Chondrocyte (in vitro differentiated cells): ENCODE measurements at regions not wholly inside any gene's neighbourhood (a gene's known extent, or its start where the extent isn't known, plus 50 kb on each side); places are given as distances from the start of the nearest gene placed in this dataset.

Source experiments
- DNase-seq: peaks from one replicate; pipeline ENCODE4 v3.0.0; 2021; ENCODE audit warnings: mixed read lengths, low spot score
- H3K27ac Mint-ChIP-seq: one replicate; pipeline ENCODE4 v1.8.0; 2021; ENCODE audit warnings: mild to moderate bottlenecking, moderate library complexity, mixed read lengths; ENCODE audit not compliant: unreplicated experiment
- H3K27me3 Mint-ChIP-seq: 2 replicates; pipeline ENCODE4 v1.8.0; 2021; ENCODE audit warnings: low read depth, mixed read lengths
- H3K36me3 Mint-ChIP-seq: 2 replicates; pipeline ENCODE4 v1.8.0; 2021; ENCODE audit warnings: low read depth, mixed read lengths
- H3K4me1 Mint-ChIP-seq: 2 replicates; pipeline ENCODE4 v1.8.0; 2021; ENCODE audit warnings: low read depth, mild to moderate bottlenecking, mixed read lengths
- H3K4me3 Mint-ChIP-seq: one replicate; pipeline ENCODE4 v1.8.0; 2021; ENCODE audit warnings: mild to moderate bottlenecking, moderate library complexity, mixed read lengths; ENCODE audit not compliant: unreplicated experiment
- H3K9me3 Mint-ChIP-seq: 2 replicates; pipeline ENCODE4 v1.8.0; 2021; ENCODE audit warnings: low read depth, mixed read lengths
- CTCF ChIP-seq: fragments of 200-600 bp; sonication (generic); IDR thresholded peaks from 2 replicates; pipeline ENCODE4 v1.5.0; 2021; ENCODE audit warnings: antibody characterized with exemption, mild to moderate bottlenecking, moderate library complexity

DNA sequence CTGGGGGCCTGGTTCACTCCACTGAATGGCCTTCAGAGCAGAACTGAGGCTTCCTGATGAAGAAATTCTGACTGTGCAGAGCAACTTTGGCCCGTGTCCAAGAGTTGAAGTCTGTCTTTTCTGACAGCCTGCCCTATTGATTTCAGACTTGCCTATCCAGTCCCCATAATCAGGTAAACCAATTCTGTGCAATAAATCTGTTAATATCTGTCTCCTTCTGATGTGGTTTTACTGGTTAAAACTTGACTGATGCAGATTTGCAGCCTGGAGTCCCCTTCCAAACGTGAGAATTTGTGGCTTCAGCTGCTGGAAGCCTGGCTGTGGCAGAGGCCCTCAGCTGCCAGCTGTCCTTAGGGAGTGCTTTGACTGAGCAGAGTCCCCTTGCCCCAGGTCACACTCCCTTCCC, 283.9 kb upstream of the ANKRD55 start:
- no peaks in the 10 kb centered on the region for H3K9me3 Mint-ChIP-seq
- no peak overlapping the region for H3K4me3 Mint-ChIP-seq
- no peak for TF ChIP-seq CTCF
- H3K27me3 Mint-ChIP-seq, result no peaks in the 10 kb centered on the region
- H3K4me1 Mint-ChIP-seq, result peaks cover 8% of the 10 kb centered on the region
- H3K36me3 Mint-ChIP-seq, result no peaks in the 10 kb centered on the region
- no peak overlapping the region for H3K27ac Mint-ChIP-seq
- DNase-seq, result no peak

DNA sequence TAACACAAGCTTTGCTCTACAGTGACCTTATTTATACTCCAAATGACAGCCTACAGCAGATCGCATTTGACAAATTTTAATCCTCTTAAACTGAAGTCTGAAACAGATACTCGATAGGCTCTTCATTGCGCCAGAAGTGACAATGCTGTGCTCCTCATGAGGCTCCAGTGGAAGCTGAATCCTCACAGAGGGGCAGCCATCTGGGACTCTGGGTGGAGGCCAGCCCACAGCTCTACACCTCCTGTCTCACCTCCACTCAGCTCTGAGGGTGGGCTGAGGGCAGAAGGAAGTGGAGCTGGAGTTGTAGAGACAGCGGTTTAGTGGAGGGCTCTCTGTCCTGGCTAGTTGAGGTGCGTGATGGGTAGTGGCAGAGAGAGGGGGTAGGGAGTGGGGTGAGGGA, 283.3 kb upstream of the ANKRD55 start:
- Mint-ChIP-seq H3K27ac (no peak overlapping the region), H3K9me3 (no peaks in the 10 kb centered on the region), H3K36me3 (no peaks in the 10 kb centered on the region), H3K4me3 (no peak overlapping the region), H3K4me1 (peaks cover 8% of the 10 kb centered on the region), H3K27me3 (no peaks in the 10 kb centered on the region)
- no peak for TF ChIP-seq CTCF
- no peak for DNase-seq

DNA sequence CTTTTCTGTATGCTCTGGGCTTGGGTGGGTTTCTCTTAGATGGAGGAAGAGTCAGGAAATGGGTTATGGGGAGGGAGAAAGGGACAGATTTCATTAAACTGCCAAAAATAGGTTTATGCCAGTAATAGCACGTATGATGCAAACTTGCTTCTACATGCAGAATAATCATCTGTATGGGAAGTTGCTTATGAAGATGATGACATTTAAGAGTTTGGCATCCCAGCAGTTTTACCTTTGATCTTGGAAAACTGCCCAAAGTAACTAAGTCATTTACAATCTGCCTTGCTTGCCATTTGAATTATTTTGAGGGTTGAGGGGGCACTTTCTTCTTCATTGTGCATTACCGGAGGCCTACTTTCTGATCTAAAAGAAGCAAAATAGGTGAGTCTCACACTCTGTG, 282.9 kb upstream of the ANKRD55 start:
- Mint-ChIP-seq H3K27ac (no peak overlapping the region), H3K4me3 (no peak overlapping the region), H3K36me3 (no peaks in the 10 kb centered on the region), H3K4me1 (peaks cover 8% of the 10 kb centered on the region), H3K9me3 (no peaks in the 10 kb centered on the region), H3K27me3 (no peaks in the 10 kb centered on the region)
- TF ChIP-seq CTCF, result no peak
- DNase-seq, result no peak

DNA sequence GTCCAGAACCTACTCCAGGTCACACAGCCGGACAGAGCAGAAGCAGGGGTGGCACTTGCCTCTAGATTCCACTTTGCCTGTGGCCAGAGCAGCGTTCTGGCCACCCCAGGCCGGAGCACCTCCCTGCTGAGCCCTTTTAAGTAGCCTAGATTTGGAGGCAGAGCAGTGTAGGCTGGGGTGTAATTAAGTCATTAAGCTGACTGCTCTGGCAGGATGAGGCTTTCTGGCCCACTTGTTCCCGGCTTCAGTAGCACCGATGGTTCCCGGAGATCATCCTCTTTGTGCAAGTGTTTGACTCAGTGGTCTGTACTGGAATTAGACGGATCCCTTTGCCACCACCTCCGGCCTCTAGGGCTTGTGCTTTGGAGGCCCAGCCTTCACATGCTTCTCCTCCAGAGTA, 281.9 kb upstream of the ANKRD55 start:
- no peak for TF ChIP-seq CTCF
- Mint-ChIP-seq H3K4me3 (no peak overlapping the region), H3K9me3 (no peaks in the 10 kb centered on the region), H3K27ac (no peak overlapping the region), H3K27me3 (no peaks in the 10 kb centered on the region), H3K4me1 (peaks cover 8% of the 10 kb centered on the region), H3K36me3 (no peaks in the 10 kb centered on the region)
- no peak for DNase-seq

DNA sequence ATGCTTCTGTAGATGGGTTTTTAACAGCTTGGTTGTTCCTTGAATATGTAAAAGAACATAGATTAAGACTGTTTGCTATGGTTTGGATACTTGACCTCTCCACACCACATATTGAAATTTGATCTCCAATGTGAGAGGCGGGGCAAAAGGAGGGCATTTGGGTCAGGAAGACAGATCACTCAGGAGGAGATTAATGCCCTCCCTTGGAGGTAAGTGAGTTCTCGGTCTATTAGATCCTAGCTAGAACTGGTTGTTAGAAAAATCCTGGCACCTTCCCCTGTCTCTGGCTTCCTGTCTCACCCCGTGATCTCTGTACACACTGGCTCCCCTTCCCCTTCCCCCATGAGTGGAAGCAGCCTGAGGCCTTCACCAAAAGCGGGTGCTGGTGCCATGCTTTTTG, 281.1 kb upstream of the ANKRD55 start:
- Mint-ChIP-seq H3K36me3 (no peaks in the 10 kb centered on the region), H3K9me3 (no peaks in the 10 kb centered on the region), H3K27me3 (no peaks in the 10 kb centered on the region), H3K4me3 (no peak overlapping the region), H3K27ac (no peak overlapping the region), H3K4me1 (peaks cover 8% of the 10 kb centered on the region)
- TF ChIP-seq CTCF, result no peak
- no peak for DNase-seq
